ENCODE measurements at regions not wholly inside any gene's neighbourhood (a gene's known extent, or its start where the extent isn't known, plus 50 kb on each side); places are given as distances from the start of the nearest gene placed in this dataset.

- WGBS (ENCODE audit: low lambda C conversion rate) = 26% methylated on average over 3 of the region's 3 CpGs
- ChIA-PET CTCF (no interaction called here), POLR2A (no interaction called here)
- H3K9ac ChIP-seq = no peak overlapping the region
- no peaks in the 10 kb centered on the region for H3K27me3 ChIP-seq (ENCODE audit: insufficient read depth)
- DNase-seq = no peak
- no peak overlapping the region for H3K4me2 ChIP-seq
- 0 out of 2 replicates have a peak, but pooled peaks cover 4% of the 10 kb centered on the region for H4K20me1 ChIP-seq (ENCODE audit: insufficient read depth)
- H3K4me3 ChIP-seq (ENCODE audit: low read depth in 2 of 2, low read length in 1 of 2) = no peak overlapping the region
- H3K27ac ChIP-seq (ENCODE audit: low read depth in 2 of 2, low read length in 1 of 2) = no peak overlapping the region
- H3K36me3 ChIP-seq (replicated peaks in 1 of 2; ENCODE audit: control insufficient read depth in 1 of 2, insufficient read depth in 2 of 2, low read length in 1 of 2) = no peaks in the 10 kb centered on the region
- no peak for TF ChIP-seq FOXM1 (IDR thresholded peaks at IDR 0.05; ENCODE audit: low read depth)
- no peak overlapping the region for H2AFZ ChIP-seq (ENCODE audit: low read depth)
- H3F3A ChIP-seq (replicated peaks; ENCODE audit: insufficient read depth) = no peaks in the 10 kb centered on the region
- H3K9me3 ChIP-seq = no peaks in the 10 kb centered on the region
- no peaks in the 10 kb centered on the region for H3K79me2 ChIP-seq (ENCODE audit: insufficient read depth)
- H3K9me2 ChIP-seq = no peaks in the 10 kb centered on the region
- no peaks in the 10 kb centered on the region for H3K4me1 ChIP-seq (ENCODE audit: control insufficient read depth in 1 of 2, insufficient read depth in 2 of 2, low read depth in 1 of 2, low read length in 1 of 2)
These were observed 233.0 kb upstream of the PPP1R3A start for GRCh38 chr7:114151777-114152176.

GRCh38 chr7:114150689-114151088 is 231.9 kb upstream of the PPP1R3A start:
- Histone ChIP-seq H3K36me3 (replicated peaks in 1 of 2; ENCODE audit: control insufficient read depth in 1 of 2, insufficient read depth in 2 of 2, low read length in 1 of 2) (no peaks in the 10 kb centered on the region), H3K4me3 (ENCODE audit: low read depth in 2 of 2, low read length in 1 of 2) (no peak overlapping the region), H3K79me2 (ENCODE audit: insufficient read depth) (no peaks in the 10 kb centered on the region), H3K27ac (ENCODE audit: low read depth in 2 of 2, low read length in 1 of 2) (no peak overlapping the region), H3K27me3 (ENCODE audit: insufficient read depth) (no peaks in the 10 kb centered on the region), H3K4me1 (ENCODE audit: control insufficient read depth in 1 of 2, insufficient read depth in 2 of 2, low read depth in 1 of 2, low read length in 1 of 2) (no peaks in the 10 kb centered on the region), H3K4me2 (no peak overlapping the region), H3F3A (replicated peaks; ENCODE audit: insufficient read depth) (no peaks in the 10 kb centered on the region), H3K9ac (no peak overlapping the region), H4K20me1 (ENCODE audit: insufficient read depth) (0 out of 2 replicates have a peak, but pooled peaks cover 4% of the 10 kb centered on the region), H2AFZ (ENCODE audit: low read depth) (no peak overlapping the region), H3K9me3 (no peaks in the 10 kb centered on the region), H3K9me2 (no peaks in the 10 kb centered on the region)
- ChIA-PET POLR2A (no interaction called here), CTCF (interaction anchor here (0.7 to 1.6 kb wide), 3 partner anchors 11 to 85 kb away, joined by 3 to 4 read pairs (median 3); no protein-coding TSS in a partner anchor)
- 4% methylated on average over 1 of the region's 1 CpG for WGBS (ENCODE audit: low lambda C conversion rate)
- no peak for DNase-seq
- TF ChIP-seq FOXJ3 (CRISPR knock-in tag; IDR thresholded peaks at IDR 0.05) (no peak), NFIC (IDR thresholded peaks at IDR 0.05; ENCODE audit: borderline replicate concordance) (no peak), NRF1 (IDR thresholded peaks at IDR 0.05; ENCODE audit: low read depth, low read length) (no peak), RAD21 (IDR thresholded peaks at IDR 0.05; ENCODE audit: low read length) (no peak), GATA2 (CRISPR knock-in tag; IDR thresholded peaks at IDR 0.05) (no peak), USF1 (IDR thresholded peaks at IDR 0.05; ENCODE audit: borderline replicate concordance, low read depth) (no peak), EZH2phosphoT487 (IDR thresholded peaks at IDR 0.05; ENCODE audit: borderline replicate concordance, low read depth) (no peak), TEAD4 (IDR thresholded peaks at IDR 0.05; ENCODE audit: borderline replicate concordance, insufficient read depth) (no peak), CTCF (IDR thresholded peaks at IDR 0.05) (no peak), MAX (IDR thresholded peaks at IDR 0.05; ENCODE audit: low read depth) (no peak), MXI1 (IDR thresholded peaks at IDR 0.05; ENCODE audit: low read depth, low read length) (no peak), USF2 (IDR thresholded peaks at IDR 0.05; ENCODE audit: borderline replicate concordance, low read depth, low read length) (no peak), PBX3 (IDR thresholded peaks at IDR 0.05) (no peak), ELF1 (IDR thresholded peaks at IDR 0.05) (no peak), REST (IDR thresholded peaks at IDR 0.05; ENCODE audit: low read depth, low read length) (no peak), SMC3 (IDR thresholded peaks at IDR 0.05; ENCODE audit: low read depth, low read length) (no peak), FOXM1 (IDR thresholded peaks at IDR 0.05; ENCODE audit: low read depth) (no peak), TAF1 (IDR thresholded peaks at IDR 0.05; ENCODE audit: borderline replicate concordance, low read depth, low read length) (no peak), EP300 (IDR thresholded peaks at IDR 0.05; ENCODE audit: borderline replicate concordance in 1 of 2, low read depth in 1 of 2, low read length in 1 of 2) (no peak), GABPA (IDR thresholded peaks at IDR 0.05; ENCODE audit: low read depth) (no peak)

All from SK-N-SH (cell line).